ENCODE measurements at regions not wholly inside any gene's neighbourhood (a gene's known extent, or its start where the extent isn't known, plus 50 kb on each side); places are given as distances from the start of the nearest gene placed in this dataset.

GRCh38 chr4:149056615-149057014, 614.4 kb upstream of the NR3C2 start:
- no peak for TF ChIP-seq EZH2 (IDR thresholded peaks at IDR 0.05; ENCODE audit: low read length)
- no peak for TF ChIP-seq CTCF (optimal IDR thresholded peaks at IDR 0.05 in 1 of 3, IDR thresholded peaks at IDR 0.05 in 1 of 3, conservative IDR thresholded peaks at IDR 0.05 in 1 of 3; ENCODE audit: extremely low read depth in 1 of 3, insufficient read depth in 2 of 3, low read length in 3 of 3)
- no peaks in the 10 kb centered on the region for H3K27me3 ChIP-seq (ENCODE audit: control insufficient read depth, extremely low read depth, insufficient read depth, low read length)
- no peak overlapping the region for H3K27ac ChIP-seq (ENCODE audit: control insufficient read depth, insufficient read depth, low read length)
- no peaks in the 10 kb centered on the region for H3K4me1 ChIP-seq (ENCODE audit: control insufficient read depth, extremely low read depth, insufficient read depth, low read length)
- no peaks in the 10 kb centered on the region for H3K79me2 ChIP-seq (ENCODE audit: control insufficient read depth, insufficient read depth, low read length)
- no peaks in the 10 kb centered on the region for H4K20me1 ChIP-seq (ENCODE audit: control insufficient read depth, extremely low read depth, insufficient read depth, low read length)
- no peak overlapping the region for H3K4me2 ChIP-seq (ENCODE audit: control insufficient read depth, extremely low read depth, insufficient read depth, low read depth, low read length)
- no peak overlapping the region for H2AFZ ChIP-seq (ENCODE audit: control insufficient read depth, low read length)
- no peak for DNase-seq (ENCODE audit: low read depth, low spot score)
- H3K9ac ChIP-seq (ENCODE audit: control insufficient read depth, extremely low read depth, insufficient read depth, low read length): no peak overlapping the region
- H3K9me3 ChIP-seq (ENCODE audit: control insufficient read depth, low read depth, low read length): no peaks in the 10 kb centered on the region
- no peaks in the 10 kb centered on the region for H3K36me3 ChIP-seq (ENCODE audit: control insufficient read depth in 2 of 2, extremely low read depth in 1 of 2, insufficient read depth in 2 of 2, low read length in 2 of 2)
- no peak for FAIRE-seq
- dilution Hi-C loops (cut with MboI; ENCODE audit: extremely low pct_ligation_motif_present, low sequenced_read_pairs): no loop called here
- no peak overlapping the region for H3K4me3 ChIP-seq (ENCODE audit: control insufficient read depth in 2 of 3, extremely low read depth in 1 of 3, insufficient read depth in 2 of 3, low read depth in 1 of 3, low read length in 3 of 3)
- H3K9me1 ChIP-seq (ENCODE audit: control insufficient read depth, extremely low read depth, insufficient read depth, low read length): no peaks in the 10 kb centered on the region

GRCh38 chr4:149055624-149056023, 613.4 kb upstream of the NR3C2 start:
- no peak overlapping the region for H2AFZ ChIP-seq (ENCODE audit: control insufficient read depth, low read length)
- no peak overlapping the region for H3K9ac ChIP-seq (ENCODE audit: control insufficient read depth, extremely low read depth, insufficient read depth, low read length)
- dilution Hi-C loops (cut with MboI; ENCODE audit: extremely low pct_ligation_motif_present, low sequenced_read_pairs): no loop called here
- no peaks in the 10 kb centered on the region for H3K4me1 ChIP-seq (ENCODE audit: control insufficient read depth, extremely low read depth, insufficient read depth, low read length)
- no peaks in the 10 kb centered on the region for H4K20me1 ChIP-seq (ENCODE audit: control insufficient read depth, extremely low read depth, insufficient read depth, low read length)
- H3K27ac ChIP-seq (ENCODE audit: control insufficient read depth, insufficient read depth, low read length): no peak overlapping the region
- FAIRE-seq (no peak), DNase-seq (ENCODE audit: low read depth, low spot score) (no peak)
- no peaks in the 10 kb centered on the region for H3K36me3 ChIP-seq (ENCODE audit: control insufficient read depth in 2 of 2, extremely low read depth in 1 of 2, insufficient read depth in 2 of 2, low read length in 2 of 2)
- no peak overlapping the region for H3K4me2 ChIP-seq (ENCODE audit: control insufficient read depth, extremely low read depth, insufficient read depth, low read depth, low read length)
- no peaks in the 10 kb centered on the region for H3K79me2 ChIP-seq (ENCODE audit: control insufficient read depth, insufficient read depth, low read length)
- H3K4me3 ChIP-seq (ENCODE audit: control insufficient read depth in 2 of 3, extremely low read depth in 1 of 3, insufficient read depth in 2 of 3, low read depth in 1 of 3, low read length in 3 of 3): no peak overlapping the region
- no peaks in the 10 kb centered on the region for H3K9me3 ChIP-seq (ENCODE audit: control insufficient read depth, low read depth, low read length)
- no peaks in the 10 kb centered on the region for H3K27me3 ChIP-seq (ENCODE audit: control insufficient read depth, extremely low read depth, insufficient read depth, low read length)
- TF ChIP-seq CTCF (optimal IDR thresholded peaks at IDR 0.05 in 1 of 3, IDR thresholded peaks at IDR 0.05 in 1 of 3, conservative IDR thresholded peaks at IDR 0.05 in 1 of 3; ENCODE audit: extremely low read depth in 1 of 3, insufficient read depth in 2 of 3, low read length in 3 of 3): no peak
- TF ChIP-seq EZH2 (IDR thresholded peaks at IDR 0.05; ENCODE audit: low read length): no peak
- H3K9me1 ChIP-seq (ENCODE audit: control insufficient read depth, extremely low read depth, insufficient read depth, low read length): no peaks in the 10 kb centered on the region
